ENCODE measurements at regions not wholly inside any gene's neighbourhood (a gene's known extent, or its start where the extent isn't known, plus 50 kb on each side); places are given as distances from the start of the nearest gene placed in this dataset.

DNA sequence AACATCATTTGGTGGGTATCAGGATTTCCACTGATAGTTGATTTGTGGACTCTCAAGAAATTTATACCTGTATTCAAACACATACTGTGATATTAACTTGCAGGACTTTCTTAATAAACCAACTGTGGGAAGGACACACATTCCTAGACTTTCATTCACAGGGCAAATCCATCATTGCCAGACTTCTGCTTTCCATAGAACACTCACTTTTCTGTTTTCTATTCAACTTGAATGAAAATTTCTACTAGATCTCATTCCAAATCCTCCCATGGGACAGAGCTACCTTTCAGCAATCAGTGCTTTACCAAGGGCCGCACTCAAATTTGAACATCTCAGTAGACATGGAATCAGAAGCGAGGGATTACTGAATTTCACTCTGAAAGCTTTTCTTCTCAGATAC lies 612.5 kb downstream of the IRS1 start:
- TF ChIP-seq EZH2 (IDR thresholded peaks at IDR 0.05; ENCODE audit: borderline replicate concordance): no peak
- TF ChIP-seq, protein P1, sequence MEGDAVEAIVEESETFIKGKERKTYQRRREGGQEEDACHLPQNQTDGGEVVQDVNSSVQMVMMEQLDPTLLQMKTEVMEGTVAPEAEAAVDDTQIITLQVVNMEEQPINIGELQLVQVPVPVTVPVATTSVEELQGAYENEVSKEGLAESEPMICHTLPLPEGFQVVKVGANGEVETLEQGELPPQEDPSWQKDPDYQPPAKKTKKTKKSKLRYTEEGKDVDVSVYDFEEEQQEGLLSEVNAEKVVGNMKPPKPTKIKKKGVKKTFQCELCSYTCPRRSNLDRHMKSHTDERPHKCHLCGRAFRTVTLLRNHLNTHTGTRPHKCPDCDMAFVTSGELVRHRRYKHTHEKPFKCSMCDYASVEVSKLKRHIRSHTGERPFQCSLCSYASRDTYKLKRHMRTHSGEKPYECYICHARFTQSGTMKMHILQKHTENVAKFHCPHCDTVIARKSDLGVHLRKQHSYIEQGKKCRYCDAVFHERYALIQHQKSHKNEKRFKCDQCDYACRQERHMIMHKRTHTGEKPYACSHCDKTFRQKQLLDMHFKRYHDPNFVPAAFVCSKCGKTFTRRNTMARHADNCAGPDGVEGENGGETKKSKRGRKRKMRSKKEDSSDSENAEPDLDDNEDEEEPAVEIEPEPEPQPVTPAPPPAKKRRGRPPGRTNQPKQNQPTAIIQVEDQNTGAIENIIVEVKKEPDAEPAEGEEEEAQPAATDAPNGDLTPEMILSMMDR (IDR thresholded peaks at IDR 0.05; ENCODE audit: poor library complexity): no peak
- no peak for TF ChIP-seq EZH2phosphoT487 (IDR thresholded peaks at IDR 0.05; ENCODE audit: low read depth, severe bottlenecking, unreplicated experiment)
- Histone ChIP-seq H3K9me3 (ENCODE audit: low read depth) (no peaks in the 10 kb centered on the region), H3K9me2 (replicated peaks; ENCODE audit: insufficient read depth) (no peaks in the 10 kb centered on the region), H3K4me1 (ENCODE audit: insufficient read depth) (peaks cover 18% of the 10 kb centered on the region), H3K36me3 (replicated peaks; ENCODE audit: insufficient read depth, low read depth) (no peaks in the 10 kb centered on the region), H3K27me3 (no peaks in the 10 kb centered on the region), H4K20me1 (ENCODE audit: insufficient read depth, poor library complexity, severe bottlenecking) (no peaks in the 10 kb centered on the region), H3K79me2 (no peaks in the 10 kb centered on the region), H2AFZ (no peak overlapping the region), H3K4me3 (no peak overlapping the region), H3K27ac (no peak overlapping the region), H3K4me2 (no peak overlapping the region)
- 74% methylated on average over 2 of the region's 2 CpGs for WGBS (ENCODE audit: low lambda C conversion rate, missing lambda C conversion rate)
- DNase-seq (ENCODE audit: low spot score): no peak

DNA sequence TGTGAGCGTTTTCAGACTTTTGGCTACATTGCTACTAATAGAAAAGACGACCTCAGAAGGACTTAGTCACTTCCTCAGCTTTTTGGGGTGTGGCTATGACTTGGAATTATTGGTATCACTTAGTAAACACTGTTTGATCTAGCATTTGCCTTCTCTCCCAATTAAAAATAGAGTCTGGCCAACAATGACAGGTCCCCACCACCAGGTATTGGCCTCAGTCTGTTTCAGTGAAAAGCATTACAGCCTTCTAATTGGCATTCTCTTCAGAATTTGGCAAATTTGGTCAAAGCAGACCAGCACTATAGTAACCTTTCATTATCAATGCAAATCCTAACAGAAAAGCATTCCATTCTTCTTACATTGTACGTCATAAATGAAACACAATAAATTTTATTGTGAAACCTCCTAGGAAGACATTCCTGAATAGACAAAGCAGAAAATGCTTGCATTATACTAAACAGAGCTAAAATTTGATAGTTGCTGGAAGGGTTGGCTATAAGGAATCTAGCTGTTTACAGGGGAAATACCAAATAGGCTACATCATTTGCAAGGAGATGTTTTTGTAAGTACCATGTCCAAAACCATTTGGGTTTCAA lies 613.9 kb downstream of the IRS1 start:
- H3K27ac ChIP-seq: peak overlapping the region; percentile 48
- WGBS (ENCODE audit: low lambda C conversion rate, missing lambda C conversion rate): 36% methylated on average over 3 of the region's 3 CpGs
- peak overlapping the region; percentile 14 for H3K4me2 ChIP-seq
- H4K20me1 ChIP-seq (ENCODE audit: insufficient read depth, poor library complexity, severe bottlenecking): no peaks in the 10 kb centered on the region
- TF ChIP-seq EZH2 (IDR thresholded peaks at IDR 0.05; ENCODE audit: borderline replicate concordance) (no peak), EZH2phosphoT487 (IDR thresholded peaks at IDR 0.05; ENCODE audit: low read depth, severe bottlenecking, unreplicated experiment) (no peak)
- TF ChIP-seq, protein P1 (IDR thresholded peaks at IDR 0.05; ENCODE audit: poor library complexity): no peak
- no peaks in the 10 kb centered on the region for H3K36me3 ChIP-seq (replicated peaks; ENCODE audit: insufficient read depth, low read depth)
- no peak for DNase-seq (ENCODE audit: low spot score)
- H3K79me2 ChIP-seq: no peaks in the 10 kb centered on the region
- no peak overlapping the region for H2AFZ ChIP-seq
- H3K27me3 ChIP-seq: no peaks in the 10 kb centered on the region
- H3K4me1 ChIP-seq (ENCODE audit: insufficient read depth): peaks cover 18% of the 10 kb centered on the region
- H3K4me3 ChIP-seq: no peak overlapping the region
- no peaks in the 10 kb centered on the region for H3K9me3 ChIP-seq (ENCODE audit: low read depth)
- H3K9me2 ChIP-seq (replicated peaks; ENCODE audit: insufficient read depth): no peaks in the 10 kb centered on the region

DNA sequence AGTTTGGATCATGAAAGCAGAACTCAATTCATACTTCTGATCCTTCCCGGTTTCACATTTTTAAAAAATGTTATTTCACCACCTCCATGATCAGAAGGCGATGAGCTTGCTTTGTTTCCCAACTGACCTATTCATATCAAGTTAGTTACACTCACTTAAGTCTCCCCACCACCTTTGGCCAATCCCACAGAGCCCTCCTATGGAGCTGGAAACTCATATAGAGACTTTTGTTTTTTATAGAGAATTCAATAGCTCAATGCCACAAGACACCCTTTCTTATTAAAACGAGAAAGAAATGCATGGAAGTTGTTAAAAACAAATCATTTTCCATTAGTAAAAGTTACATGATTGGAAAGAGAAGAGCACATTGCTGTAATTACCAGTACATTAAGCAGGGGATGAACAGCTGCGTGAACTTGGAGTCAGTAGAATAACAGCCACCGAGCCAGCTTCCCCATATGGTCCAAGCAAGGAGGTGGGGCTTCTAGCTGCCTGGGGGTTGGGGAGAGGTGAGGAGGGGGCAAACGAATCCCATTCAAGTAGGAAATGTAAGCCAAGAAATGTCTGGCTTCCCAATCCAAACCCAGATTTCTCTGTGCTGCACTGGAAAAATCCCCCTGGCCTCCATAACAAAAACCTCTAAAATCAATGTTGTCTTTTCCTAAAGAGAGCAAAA lies 614.5 kb downstream of the IRS1 start:
- H3K9me2 ChIP-seq (replicated peaks; ENCODE audit: insufficient read depth): no peaks in the 10 kb centered on the region
- 74% methylated on average over 6 of the region's 6 CpGs for WGBS (ENCODE audit: low lambda C conversion rate, missing lambda C conversion rate)
- no peaks in the 10 kb centered on the region for H3K9me3 ChIP-seq (ENCODE audit: low read depth)
- H4K20me1 ChIP-seq (ENCODE audit: insufficient read depth, poor library complexity, severe bottlenecking): no peaks in the 10 kb centered on the region
- H3K27ac ChIP-seq: peak overlapping the region; percentile 48
- H2AFZ ChIP-seq: no peak overlapping the region
- no peaks in the 10 kb centered on the region for H3K79me2 ChIP-seq
- H3K4me3 ChIP-seq: no peak overlapping the region
- H3K36me3 ChIP-seq (replicated peaks; ENCODE audit: insufficient read depth, low read depth): no peaks in the 10 kb centered on the region
- no peak for TF ChIP-seq EZH2phosphoT487 (IDR thresholded peaks at IDR 0.05; ENCODE audit: low read depth, severe bottlenecking, unreplicated experiment)
- no peak for TF ChIP-seq EZH2 (IDR thresholded peaks at IDR 0.05; ENCODE audit: borderline replicate concordance)
- TF ChIP-seq, protein P1 (IDR thresholded peaks at IDR 0.05; ENCODE audit: poor library complexity): no peak
- H3K4me2 ChIP-seq: peak overlapping the region; percentile 14
- DNase-seq (ENCODE audit: low spot score): no peak
- H3K4me1 ChIP-seq (ENCODE audit: insufficient read depth): peaks cover 18% of the 10 kb centered on the region
- H3K27me3 ChIP-seq: no peaks in the 10 kb centered on the region

Measured in hepatocyte (in vitro differentiated cells).